Umbilical cord (tissue), 1 donor: ENCODE measurements at regions not wholly inside any gene's neighbourhood (a gene's known extent, or its start where the extent isn't known, plus 50 kb on each side); places are given as distances from the start of the nearest gene placed in this dataset.
A peak's percentile ranks its signal among the peaks of the same experiment; 100 is the strongest.
"Not testable (repeated sequence)": the region's sequence is repeated elsewhere in the genome, so short reads cannot be mapped to it uniquely, and the experiment has no call there.

Source experiments
- DNase-seq: peaks from one replicate; pipeline ENCODE4 v3.0.0-alpha.2; 2015; ENCODE audit warnings: low spot score

DNA sequence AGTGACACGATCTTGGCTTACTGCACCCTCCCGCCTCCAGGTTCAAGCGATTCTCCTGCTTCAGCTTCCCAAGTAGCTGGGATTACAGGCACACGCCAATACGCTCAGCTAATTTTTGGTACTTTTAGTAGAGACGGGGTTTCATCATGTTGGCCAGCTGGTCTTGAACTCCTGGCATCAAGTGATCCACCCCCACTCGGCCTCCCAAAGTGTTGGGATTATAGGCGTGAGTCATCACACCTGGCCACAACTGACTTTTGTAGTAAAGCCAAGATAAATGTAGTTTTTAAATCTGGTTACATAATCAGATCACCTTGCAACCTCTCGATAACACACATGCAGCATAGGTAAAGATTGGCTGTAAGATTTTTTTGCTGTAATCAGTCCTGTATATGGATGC lies 657.5 kb upstream of the DPPA4 start:
- DNase-seq: no peak

DNA sequence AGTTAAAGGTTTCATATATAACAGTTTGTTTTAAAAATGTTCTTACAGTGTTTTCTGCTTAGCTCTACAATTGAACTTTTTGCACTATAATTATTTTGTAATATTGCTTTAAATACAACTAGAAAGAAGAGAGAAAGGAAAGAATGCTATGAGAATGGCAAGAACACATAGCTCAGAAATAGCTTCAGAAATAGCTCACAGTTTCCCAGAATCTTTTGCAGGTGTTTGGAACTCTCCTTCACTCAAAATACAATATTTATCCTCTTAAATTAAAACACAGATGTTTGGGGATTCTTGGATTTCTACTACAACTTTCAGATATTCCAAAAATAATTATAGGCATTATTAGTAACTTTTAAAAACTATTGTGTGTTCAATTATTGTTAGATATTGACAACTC lies 658.0 kb upstream of the DPPA4 start:
- DNase-seq: no peak

DNA sequence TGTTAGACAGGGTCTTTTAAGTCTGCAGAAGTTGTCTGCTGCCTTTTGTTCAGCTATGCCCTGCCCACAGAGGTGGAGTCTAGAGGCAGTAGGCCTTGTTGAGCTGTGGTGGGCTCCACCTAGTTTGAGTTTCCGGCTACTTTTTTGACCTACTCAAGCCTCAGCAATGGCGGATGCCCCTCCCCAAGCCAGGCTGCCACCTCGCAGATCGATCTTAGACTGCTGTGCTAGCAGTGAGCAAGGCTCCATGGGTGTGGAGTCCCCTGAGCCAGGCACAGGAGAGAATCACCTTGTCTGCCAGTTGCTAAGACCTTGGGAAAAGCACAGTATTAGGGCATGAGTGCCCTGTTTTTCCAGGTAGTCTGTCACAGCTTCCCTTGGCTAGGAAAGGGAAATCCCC lies 664.6 kb upstream of the DPPA4 start:
- DNase-seq: not testable (repeated sequence)

DNA sequence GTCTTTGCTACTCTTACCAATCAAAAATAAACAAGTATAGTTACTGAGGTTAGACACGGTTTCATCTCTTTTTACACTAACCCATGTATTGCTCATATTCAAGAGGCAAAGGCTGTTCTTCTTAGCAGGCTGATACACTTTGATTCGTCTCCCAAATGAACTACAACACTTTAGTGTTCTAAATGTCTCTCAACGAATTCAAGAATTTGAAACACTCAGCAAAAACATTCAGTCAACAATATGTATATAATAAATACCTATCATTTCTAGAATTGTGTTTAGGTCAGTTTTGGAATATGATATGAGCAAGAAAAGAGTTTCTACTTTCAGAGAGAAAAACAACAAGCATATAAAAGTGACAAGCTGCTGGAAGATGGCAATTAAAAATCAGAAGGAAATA lies 669.6 kb upstream of the DPPA4 start:
- no peak for DNase-seq

DNA sequence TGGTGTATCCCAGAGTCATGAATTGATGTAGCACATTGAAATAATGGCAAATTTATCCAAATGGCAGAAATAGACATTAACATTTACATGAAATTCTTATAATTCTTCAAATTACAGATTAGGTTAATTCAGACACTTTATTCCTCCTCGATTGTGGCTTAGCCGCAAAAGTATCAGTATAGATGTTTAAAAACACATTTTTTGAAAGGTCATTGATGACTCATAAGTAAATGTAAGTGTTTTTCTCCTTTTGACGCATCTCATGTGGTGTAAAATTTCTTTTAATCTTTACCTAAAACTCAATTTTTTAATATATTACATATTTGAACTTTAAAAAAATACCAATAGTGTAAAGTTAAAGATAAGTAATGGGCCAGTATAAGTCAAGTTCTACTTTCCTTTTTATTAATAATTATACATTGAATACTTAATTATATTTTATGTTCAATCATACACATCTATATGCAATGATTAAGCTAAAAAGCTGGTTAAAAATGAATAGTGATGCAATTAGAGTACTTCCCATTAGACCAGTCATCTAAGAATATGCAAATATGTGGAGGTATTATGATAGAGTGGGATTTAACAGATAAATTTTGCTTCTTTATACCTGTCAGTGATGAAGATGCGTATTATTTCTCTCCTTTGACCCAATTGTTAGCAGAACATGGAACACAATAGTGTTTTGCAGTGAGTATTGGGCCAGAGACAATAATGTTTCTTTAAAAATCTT lies 678.1 kb upstream of the DPPA4 start:
- no peak for DNase-seq

DNA sequence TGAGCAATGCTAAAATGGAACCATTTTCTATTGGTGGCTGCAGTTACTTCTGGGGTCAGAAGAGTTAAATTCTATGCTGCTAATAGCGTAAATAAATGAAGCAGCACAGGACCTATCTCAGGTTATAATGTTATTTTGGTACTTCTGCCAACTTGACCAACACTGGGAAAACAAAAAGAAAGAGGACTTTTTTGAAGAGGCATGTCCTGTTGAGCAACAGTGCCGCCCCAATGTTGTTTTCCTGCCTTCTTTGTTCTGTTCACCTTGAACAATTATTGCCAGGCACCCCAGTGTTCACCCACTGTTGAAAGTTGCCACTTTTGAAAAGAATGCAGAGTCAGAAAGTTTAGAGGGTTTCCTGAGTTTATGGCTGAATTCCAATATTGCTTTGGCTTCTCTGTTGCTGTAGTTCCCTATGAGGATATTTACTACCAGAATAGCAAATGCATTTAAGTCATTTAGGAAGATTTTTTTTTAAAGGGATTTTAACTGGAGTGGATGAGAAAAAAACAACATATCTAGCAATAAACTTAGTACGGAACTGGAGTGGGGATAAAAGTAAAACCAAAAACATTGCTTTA lies 679.0 kb upstream of the DPPA4 start:
- DNase-seq: no peak

DNA sequence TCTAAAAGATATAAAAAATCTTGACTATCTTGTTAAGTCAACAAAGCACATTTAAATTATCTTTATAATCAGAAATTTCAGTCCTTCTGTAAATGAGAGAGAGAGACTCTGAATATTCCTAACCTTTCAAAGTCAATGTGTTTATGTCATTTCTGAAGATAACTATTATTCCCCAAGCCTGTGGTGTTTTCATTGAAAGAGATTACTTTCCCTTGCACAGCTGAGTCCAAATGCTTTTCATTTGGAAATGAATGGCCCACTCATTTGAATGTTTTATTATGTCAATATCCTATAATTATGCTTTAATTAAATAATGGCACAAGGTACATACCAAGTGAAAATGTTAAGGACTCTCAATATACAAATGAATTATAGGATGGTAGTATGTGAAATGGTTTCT lies 680.0 kb upstream of the DPPA4 start:
- DNase-seq: no peak

DNA sequence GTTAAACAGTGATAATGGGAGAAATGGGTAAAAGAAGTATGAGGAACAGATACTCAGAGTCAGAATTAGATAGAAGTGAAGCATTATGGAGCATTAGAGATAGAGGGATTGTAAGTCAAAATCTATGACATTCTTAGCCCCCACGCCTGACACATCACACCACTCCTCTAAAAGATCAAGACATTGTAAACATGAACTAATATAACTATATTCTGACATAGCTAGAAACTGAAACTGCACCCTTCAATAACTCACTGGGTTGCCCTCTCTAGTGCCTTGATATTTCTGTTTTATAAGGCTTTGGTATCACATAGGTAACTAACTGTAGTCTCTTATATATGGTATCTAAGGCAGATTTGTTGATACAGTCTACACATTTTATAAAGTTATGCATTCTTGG lies 684.3 kb upstream of the DPPA4 start:
- DNase-seq: no peak

DNA sequence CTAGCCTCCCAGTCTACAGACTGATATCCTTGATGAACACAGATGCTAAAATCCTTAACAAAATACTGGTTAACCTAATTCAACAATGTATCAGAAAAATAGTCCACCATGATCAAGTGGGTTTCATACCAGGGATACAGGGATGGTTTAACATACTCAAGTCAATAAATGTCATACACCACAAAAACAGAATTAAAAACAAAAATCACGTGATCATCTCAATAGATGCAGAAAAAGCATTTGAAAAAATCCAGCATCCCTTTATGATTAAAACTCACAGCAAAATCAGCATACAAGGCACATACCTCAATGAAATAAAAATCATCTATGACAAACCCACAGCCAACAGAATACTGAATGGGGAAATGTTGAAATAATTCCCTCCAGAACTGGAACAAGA lies 685.7 kb upstream of the DPPA4 start:
- DNase-seq: not testable (repeated sequence)

DNA sequence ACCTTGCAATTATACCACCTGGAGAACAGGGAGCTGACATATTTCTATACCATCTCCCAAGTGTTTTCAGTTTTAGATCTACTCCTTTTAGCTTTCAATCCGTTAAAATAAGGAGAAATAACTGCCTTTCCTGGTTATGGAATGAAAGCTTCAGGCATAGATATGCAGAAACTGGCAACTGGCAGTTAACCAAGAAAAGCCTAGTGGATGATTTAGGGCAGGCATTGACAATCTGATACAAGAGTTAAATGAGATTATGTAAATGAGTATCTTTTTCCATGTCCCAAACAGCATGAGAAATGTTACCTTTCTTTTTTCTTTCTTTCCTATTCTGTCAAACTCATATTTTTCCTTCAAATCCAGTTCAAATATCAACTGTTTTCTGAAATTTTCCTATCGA lies 689.1 kb upstream of the DPPA4 start:
- no peak for DNase-seq

DNA sequence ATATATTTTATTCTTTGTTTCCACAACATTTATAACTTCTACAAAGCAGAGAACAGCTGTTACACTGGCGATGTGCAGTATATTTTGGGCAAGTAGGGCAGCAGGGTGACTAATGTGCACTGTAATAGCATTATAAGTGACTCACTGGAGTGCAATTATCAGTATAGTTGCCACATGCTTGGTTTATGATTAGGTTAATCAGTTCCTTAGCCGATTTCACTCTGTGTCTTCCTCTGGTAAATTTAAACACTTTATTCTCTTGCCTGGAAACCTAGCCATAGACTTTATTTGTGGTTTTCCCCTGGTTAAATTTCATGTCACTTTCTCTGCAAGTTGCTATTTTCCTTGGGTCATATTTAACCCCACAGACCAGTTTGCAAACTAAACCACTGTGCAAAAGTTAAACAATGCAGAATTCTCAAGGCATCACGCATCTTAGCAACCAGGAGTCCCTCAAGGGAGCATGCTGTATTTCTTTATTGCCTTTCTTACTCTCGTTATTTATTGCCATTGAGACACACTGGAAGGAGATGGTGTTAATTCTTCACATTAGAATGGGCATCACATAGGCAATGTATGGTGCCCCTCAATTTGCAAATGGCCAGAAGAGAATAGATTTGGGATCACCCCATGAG lies 690.2 kb upstream of the DPPA4 start:
- DNase-seq: no peak

DNA sequence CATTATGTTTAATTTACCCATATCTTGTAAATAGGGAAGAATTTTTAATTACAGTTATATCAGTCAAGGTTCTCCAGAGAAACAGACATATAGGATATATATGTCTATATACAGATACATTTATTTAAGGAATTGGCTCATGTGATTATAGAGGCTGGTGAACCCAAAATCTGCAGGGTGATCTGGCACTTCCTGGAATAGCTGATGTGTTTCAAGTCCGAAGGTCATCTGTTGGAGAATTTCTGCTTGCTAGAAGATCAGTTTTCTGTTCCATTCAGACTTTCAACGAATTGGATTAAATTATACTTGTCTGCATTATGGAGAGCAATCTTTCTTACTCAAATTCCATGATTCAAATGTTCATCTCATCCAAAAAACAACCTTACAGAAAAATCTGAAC lies 694.6 kb upstream of the DPPA4 start:
- DNase-seq: no peak

DNA sequence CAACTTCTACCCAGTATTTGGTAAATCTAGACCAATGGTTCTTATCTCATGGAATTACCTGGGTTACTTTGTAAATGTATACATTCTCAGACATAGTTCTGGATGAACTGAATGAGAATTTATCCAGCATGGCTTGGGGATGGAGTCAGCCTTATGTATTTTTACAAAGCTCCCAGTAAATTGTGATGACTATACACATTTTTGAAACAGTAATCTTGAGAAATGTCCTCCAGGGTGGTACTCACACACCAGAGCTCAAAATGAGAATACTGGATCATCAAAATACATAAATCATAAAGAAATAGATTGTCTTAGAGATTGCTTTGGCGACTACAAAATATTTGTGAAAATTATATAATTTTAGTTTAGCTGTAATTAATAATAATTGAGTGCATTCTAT lies 722.1 kb upstream of the DPPA4 start:
- no peak for DNase-seq

DNA sequence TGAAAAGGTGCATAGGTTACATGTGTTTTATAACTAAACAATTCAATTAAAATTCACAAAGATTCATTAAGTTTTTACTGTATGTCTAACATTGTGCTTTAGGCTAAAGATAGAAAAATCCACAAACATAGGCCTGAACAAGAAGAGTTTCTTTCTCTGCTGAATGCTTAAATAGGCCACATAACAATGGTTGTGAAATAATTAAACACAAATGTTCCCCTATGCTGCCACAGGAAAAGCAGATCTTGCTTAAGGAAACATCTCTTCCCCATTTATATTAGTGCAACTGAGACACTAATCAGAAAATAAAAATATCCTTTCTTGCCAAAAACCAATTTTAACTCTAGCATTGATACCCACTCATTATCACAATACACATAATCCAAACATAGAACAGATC lies 725.4 kb upstream of the DPPA4 start:
- no peak for DNase-seq

DNA sequence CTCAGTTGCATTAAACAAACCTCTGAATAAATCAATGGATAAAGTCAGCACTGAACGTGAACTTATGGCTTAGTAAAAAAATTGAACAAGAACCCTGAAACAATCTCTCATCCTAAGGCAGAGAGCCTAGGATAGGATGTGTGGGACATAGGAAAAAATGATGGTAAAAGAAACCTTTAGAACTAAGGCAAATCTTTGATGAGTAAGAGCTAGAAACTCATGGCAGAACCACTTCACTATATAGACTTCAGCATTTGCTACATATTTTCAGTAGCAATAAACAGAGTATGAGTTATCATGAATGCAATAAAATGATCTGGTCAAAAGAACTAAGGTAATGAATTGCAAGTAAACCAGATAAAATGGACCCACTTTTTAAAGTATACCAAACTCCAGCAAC lies 725.8 kb upstream of the DPPA4 start:
- no peak for DNase-seq

DNA sequence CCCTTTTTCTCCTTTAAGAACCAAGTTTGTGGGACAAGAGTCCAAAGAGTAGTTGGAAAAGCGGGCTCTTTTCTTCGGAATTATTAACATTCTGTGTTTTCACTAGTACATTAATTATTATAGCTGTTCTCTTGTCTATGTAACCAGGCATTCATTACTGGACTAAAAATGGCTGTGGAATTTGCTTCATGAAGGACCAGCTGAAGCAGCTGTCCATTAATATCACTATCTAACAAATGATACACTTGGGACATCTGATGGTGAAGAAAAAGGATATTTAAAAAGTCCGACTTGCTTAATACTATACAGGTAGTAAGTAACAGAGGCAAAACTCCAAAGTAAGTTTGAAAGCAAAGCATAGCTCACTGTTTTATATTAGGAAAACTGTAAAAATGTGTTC lies 728.9 kb upstream of the DPPA4 start:
- no peak for DNase-seq

DNA sequence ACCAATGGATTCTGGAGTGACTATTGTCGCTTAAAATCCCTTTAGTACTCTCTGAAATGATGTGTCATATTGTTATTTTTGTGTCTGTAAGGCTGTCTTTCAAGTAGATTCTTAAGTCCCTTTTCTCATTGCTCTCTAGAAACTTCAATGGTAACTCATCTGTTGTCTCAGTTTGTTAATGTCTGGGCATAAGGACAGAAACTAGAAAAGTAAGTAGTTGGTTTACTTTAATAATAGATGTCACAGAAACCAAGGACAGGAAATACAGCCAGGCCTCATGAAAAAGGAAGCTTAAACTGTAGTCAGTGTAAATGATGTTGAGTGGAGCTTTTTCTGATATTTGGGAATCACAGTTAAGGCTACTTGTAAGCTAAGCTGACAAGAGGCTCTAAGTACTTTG lies 730.2 kb upstream of the DPPA4 start:
- no peak for DNase-seq

DNA sequence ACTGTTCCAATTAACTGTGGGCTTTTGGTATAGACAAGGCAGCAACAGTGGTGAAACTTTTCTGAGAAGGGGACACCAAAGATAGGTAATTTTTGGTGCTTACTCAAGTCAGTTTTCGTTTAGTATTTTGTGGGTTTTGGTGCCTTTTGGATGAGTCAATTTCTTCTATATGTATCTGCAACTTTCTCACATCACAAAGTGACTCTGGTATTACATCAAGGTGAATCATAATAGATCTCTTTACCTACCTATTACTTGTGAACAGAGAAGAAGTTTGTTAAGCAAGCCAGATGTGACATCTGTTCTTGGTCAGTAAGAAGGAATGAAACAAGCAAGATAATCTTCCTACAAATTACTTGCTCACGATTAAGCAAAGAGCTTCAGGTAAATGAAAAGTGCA lies 732.4 kb upstream of the DPPA4 start:
- DNase-seq: no peak

DNA sequence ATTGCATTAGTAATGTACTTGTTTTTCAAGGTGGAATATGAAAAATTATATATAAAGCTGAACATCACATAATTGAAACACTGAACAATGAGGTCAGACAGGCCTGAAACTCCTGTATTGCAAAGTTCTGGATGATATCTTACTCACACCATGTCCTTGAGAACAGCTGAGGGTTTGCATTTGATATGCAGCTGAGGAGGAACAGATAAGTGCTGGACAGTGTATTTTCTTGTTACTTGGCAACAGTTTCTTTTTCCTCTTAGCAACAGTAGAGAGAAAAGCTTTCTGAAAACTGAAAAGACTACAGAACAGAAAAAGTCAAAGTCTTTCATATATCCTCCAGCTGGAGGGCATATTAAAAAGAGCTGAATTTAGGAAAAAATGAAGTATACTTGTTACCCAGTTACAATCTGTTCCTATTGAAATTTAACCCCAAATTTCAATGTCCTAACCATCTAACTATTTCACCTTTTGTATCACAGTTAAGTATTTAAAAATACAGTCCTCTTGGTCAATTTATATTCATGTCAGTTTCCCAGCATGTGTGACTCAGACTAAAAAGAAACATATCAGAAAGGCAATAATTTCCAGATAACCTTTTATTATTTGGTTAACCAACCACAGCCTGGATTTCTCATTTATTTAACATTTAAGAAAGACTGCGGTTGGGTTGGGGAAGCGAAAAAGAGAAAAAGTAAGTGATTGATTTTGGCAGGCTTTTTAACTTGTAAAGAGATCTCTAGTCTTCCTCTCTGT lies 733.0 kb upstream of the DPPA4 start:
- peak; percentile 94 for DNase-seq

DNA sequence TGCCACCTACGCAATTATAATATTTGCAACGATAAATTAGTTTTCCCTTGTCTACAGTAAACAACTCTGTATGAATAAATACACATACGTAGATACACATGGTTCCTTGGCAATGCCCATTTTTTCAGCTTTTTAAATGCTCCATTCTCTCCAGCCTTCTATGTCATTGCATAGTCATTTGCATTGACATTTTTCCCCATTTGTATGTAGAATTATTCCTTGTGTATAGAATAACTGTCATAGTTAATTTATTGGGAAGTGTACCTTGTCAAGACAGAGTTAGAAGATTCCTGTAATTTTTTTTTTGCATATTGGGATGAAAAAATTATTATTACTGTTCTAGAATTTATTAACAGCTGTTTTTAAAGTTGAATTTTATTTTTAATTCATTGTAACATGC lies 736.7 kb upstream of the DPPA4 start:
- no peak for DNase-seq

DNA sequence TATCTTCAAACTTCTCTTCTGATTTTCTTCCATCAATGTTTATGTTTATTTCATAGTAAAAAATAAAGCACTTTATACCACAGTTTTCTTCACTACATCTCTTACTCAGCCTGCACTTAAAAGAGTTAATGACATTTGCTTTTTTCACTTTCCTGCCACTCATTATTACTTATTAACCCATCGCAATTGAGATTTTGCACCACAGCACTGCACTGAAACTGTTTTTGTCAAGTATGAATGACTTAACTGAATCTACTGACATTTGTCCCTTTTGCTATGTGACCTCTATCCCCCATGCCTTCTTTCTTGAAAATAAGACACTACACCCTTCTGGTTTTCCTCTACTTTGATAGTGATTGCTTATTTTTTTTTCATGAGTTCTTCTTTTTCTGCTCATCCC lies 739.7 kb upstream of the DPPA4 start:
- no peak for DNase-seq

DNA sequence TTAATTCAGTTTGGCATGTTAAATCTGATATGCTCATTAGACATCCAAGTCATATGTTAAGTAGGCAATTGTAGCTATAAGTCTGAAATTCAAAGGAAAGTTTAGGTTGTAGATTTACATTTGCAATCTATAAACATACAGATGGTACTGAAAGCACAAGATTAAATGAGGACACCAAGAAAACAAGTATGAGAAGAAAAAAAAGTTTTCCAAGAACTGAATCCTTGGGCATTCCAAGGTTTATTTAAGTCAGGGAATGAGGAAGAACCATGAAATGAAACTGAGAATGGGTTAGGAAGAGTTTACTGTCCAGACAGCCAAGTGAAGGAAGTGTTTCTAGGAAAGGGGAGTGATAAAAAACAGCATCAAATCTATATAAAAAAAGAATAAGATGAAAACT lies 756.1 kb upstream of the DPPA4 start:
- DNase-seq: no peak
